ENCODE measurements at regions not wholly inside any gene's neighbourhood (a gene's known extent, or its start where the extent isn't known, plus 50 kb on each side); places are given as distances from the start of the nearest gene placed in this dataset.
"Not testable (repeated sequence)": the region's sequence is repeated elsewhere in the genome, so short reads cannot be mapped to it uniquely, and the experiment has no call there.

- DNase-seq (ENCODE audit: low read depth, low spot score), result no peak
Observed at GRCh38 chr14:106037380-106037779, 511.0 kb downstream of the TMEM121 start.

GRCh38 chr14:106038263-106038662, 511.9 kb downstream of the TMEM121 start:
- DNase-seq (ENCODE audit: low read depth, low spot score), result no peak

- no peak for DNase-seq (ENCODE audit: low read depth, low spot score)
Observed at GRCh38 chr14:106039400-106039799, 513.0 kb downstream of the TMEM121 start.

GRCh38 chr14:106044515-106044914, 518.1 kb downstream of the TMEM121 start:
- no peak for DNase-seq (ENCODE audit: low read depth, low spot score)

GRCh38 chr14:106044949-106045596, 518.7 kb downstream of the TMEM121 start:
- no peak for DNase-seq (ENCODE audit: low read depth, low spot score)

- DNase-seq (ENCODE audit: low read depth, low spot score), result no peak
Observed at GRCh38 chr14:106051796-106052195, 525.4 kb downstream of the TMEM121 start.

GRCh38 chr14:106055289-106055688, 528.9 kb downstream of the TMEM121 start:
- DNase-seq (ENCODE audit: low read depth, low spot score), result no peak

- no peak for DNase-seq (ENCODE audit: low read depth, low spot score)
Observed at GRCh38 chr14:106058342-106058741, 532.0 kb downstream of the TMEM121 start.

- no peak for DNase-seq (ENCODE audit: low read depth, low spot score)
Observed at GRCh38 chr14:106060276-106060975, 534.0 kb downstream of the TMEM121 start.

GRCh38 chr14:106061877-106062500, 535.6 kb downstream of the TMEM121 start:
- DNase-seq (ENCODE audit: low read depth, low spot score), result not testable (repeated sequence)

- no peak for DNase-seq (ENCODE audit: low read depth, low spot score)
Observed at GRCh38 chr14:106062502-106063272, 536.3 kb downstream of the TMEM121 start.

GRCh38 chr14:106067935-106068334, 541.6 kb downstream of the TMEM121 start:
- DNase-seq (ENCODE audit: low read depth, low spot score), result no peak

- no peak for DNase-seq (ENCODE audit: low read depth, low spot score)
Observed at GRCh38 chr14:106069804-106070625, 543.6 kb downstream of the TMEM121 start.

- no peak for DNase-seq (ENCODE audit: low read depth, low spot score)
Observed at GRCh38 chr14:106080922-106081321, 554.5 kb downstream of the TMEM121 start.

- not testable (repeated sequence) for DNase-seq (ENCODE audit: low read depth, low spot score)
Observed at GRCh38 chr14:106081721-106082120, 555.3 kb downstream of the TMEM121 start.

GRCh38 chr14:106083082-106083481, 556.7 kb downstream of the TMEM121 start:
- no peak for DNase-seq (ENCODE audit: low read depth, low spot score)

- no peak for DNase-seq (ENCODE audit: low read depth, low spot score)
Observed at GRCh38 chr14:106087837-106088236, 561.5 kb downstream of the TMEM121 start.

GRCh38 chr14:106088860-106089259, 562.5 kb downstream of the TMEM121 start:
- DNase-seq (ENCODE audit: low read depth, low spot score), result not testable (repeated sequence)

GRCh38 chr14:106094654-106095189, 568.3 kb downstream of the TMEM121 start:
- DNase-seq (ENCODE audit: low read depth, low spot score), result no peak

GRCh38 chr14:106107703-106108102, 581.3 kb downstream of the TMEM121 start:
- no peak for DNase-seq (ENCODE audit: low read depth, low spot score)

- DNase-seq (ENCODE audit: low read depth, low spot score), result no peak
Observed at GRCh38 chr14:106109337-106109736, 583.0 kb downstream of the TMEM121 start.

Data from astrocyte of the hippocampus (primary cell).